ENCODE measurements at regions not wholly inside any gene's neighbourhood (a gene's known extent, or its start where the extent isn't known, plus 50 kb on each side); places are given as distances from the start of the nearest gene placed in this dataset.

GRCh38 chr2:61705625-61706024 is 148.2 kb downstream of the FAM161A start:
- no peak overlapping the region for H2BK120ac ChIP-seq (replicated peaks; ENCODE audit: low read depth, low read length)
- H3K23me2 ChIP-seq (ENCODE audit: low read depth, low read length): no peaks in the 10 kb centered on the region
- no peak overlapping the region for H4K91ac ChIP-seq (replicated peaks; ENCODE audit: insufficient read length, low read length)
- no peak overlapping the region for H4K8ac ChIP-seq (ENCODE audit: extremely low read depth, insufficient read depth, low read length)
- no peaks in the 10 kb centered on the region for H3K36me3 ChIP-seq (ENCODE audit: control insufficient read depth in 2 of 4, insufficient read depth in 4 of 4, low read length in 3 of 4)
- no peaks in the 10 kb centered on the region for H3K79me2 ChIP-seq (ENCODE audit: control insufficient read depth in 1 of 2, insufficient read depth in 2 of 2, low read length in 2 of 2)
- CTCF ChIA-PET (ENCODE audit: partially characterized antibody): no interaction called here
- no peaks in the 10 kb centered on the region; a peak in 1 of 7 replicates for H3K27me3 ChIP-seq (replicated peaks in 1 of 4; ENCODE audit: control insufficient read depth in 3 of 4, extremely low read depth in 1 of 4, insufficient read depth in 3 of 4, low read length in 3 of 4)
- no peak overlapping the region for H2AFZ ChIP-seq (ENCODE audit: low read length)
- WGBS, 2 experiments (ENCODE audit: extremely low coverage in 1 of 2, insufficient coverage in 1 of 2, insufficient read length in 1 of 2, insufficient replicate concordance in 2 of 2, low coverage in 1 of 2, low lambda C conversion rate in 2 of 2, missing lambda C conversion rate in 1 of 2): 87% methylated on average over 5 of the region's 5 CpGs; no CpG with 5 or more reads in 1 of the 2 experiments
- H4K5ac ChIP-seq (ENCODE audit: insufficient read length, low read depth, low read length): no peak overlapping the region
- H3K79me1 ChIP-seq (ENCODE audit: low read depth, low read length): no peaks in the 10 kb centered on the region
- POLR2A ChIA-PET (ENCODE audit: partially characterized antibody): no interaction called here
- no peak overlapping the region for H3K27ac ChIP-seq (ENCODE audit: low read depth, low read length)
- H4K20me1 ChIP-seq (replicated peaks in 1 of 2; ENCODE audit: control insufficient read depth in 1 of 2, insufficient read depth in 2 of 2, low read length in 2 of 2): no peaks in the 10 kb centered on the region
- DNase-seq (ENCODE audit: low read depth in 1 of 2, low spot score in 2 of 2) (no peak), FAIRE-seq (no peak)
- no peak overlapping the region for H3K14ac ChIP-seq (ENCODE audit: insufficient read length)
- no peaks in the 10 kb centered on the region; a peak in 1 of 4 replicates for H3K9me3 ChIP-seq (ENCODE audit: insufficient read depth in 2 of 2, low read depth in 1 of 2, low read length in 1 of 2)
- H2AK5ac ChIP-seq (ENCODE audit: low read depth, low read length): no peak overlapping the region
- no peak overlapping the region for H3K4me2 ChIP-seq (ENCODE audit: insufficient read depth in 1 of 2, low read depth in 2 of 2, low read length in 2 of 2)
- no peak overlapping the region; the same call in 1 of the 2 replicates for H2BK12ac ChIP-seq (ENCODE audit: low read depth, low read length)
- no peak overlapping the region for H3K4ac ChIP-seq (replicated peaks; ENCODE audit: insufficient read length, low read depth, low read length)
- H3K56ac ChIP-seq (replicated peaks; ENCODE audit: insufficient read length, low read depth, low read length): no peak overlapping the region
- H3K4me1 ChIP-seq (replicated peaks in 1 of 4; ENCODE audit: control insufficient read depth in 3 of 4, insufficient read depth in 4 of 4, low read length in 3 of 4): no peaks in the 10 kb centered on the region
- H2BK20ac ChIP-seq (ENCODE audit: low read length): no peak overlapping the region
- no peak overlapping the region for H3K4me3 ChIP-seq (ENCODE audit: extremely low read depth in 1 of 4, insufficient read depth in 2 of 4, low read depth in 3 of 4, low read length in 4 of 4)
- no peak overlapping the region for H3K18ac ChIP-seq (ENCODE audit: extremely low read depth, low read length)
- H3K9ac ChIP-seq (replicated peaks in 1 of 4; ENCODE audit: extremely low read depth in 1 of 4, low read depth in 3 of 4, low read length in 3 of 4): no peak overlapping the region
- H2BK15ac ChIP-seq (ENCODE audit: low read length): no peak overlapping the region
- no peak overlapping the region for H3K23ac ChIP-seq (ENCODE audit: insufficient read length)
- no peak overlapping the region for H2BK5ac ChIP-seq (ENCODE audit: low read depth, low read length)
- TF ChIP-seq HDAC6 (IDR thresholded peaks at IDR 0.05; ENCODE audit: low read depth, low read length): no peak
- TF ChIP-seq TEAD4 (IDR thresholded peaks at IDR 0.05; ENCODE audit: low read depth, low read length): no peak
- no peak for TF ChIP-seq ASH2L (IDR thresholded peaks at IDR 0.05; ENCODE audit: low read length)
- TF ChIP-seq TBP (IDR thresholded peaks at IDR 0.05; ENCODE audit: low read depth, low read length): no peak
- no peak for TF ChIP-seq GABPA (IDR thresholded peaks at IDR 0.05; ENCODE audit: borderline replicate concordance, insufficient read depth, low read length)
- TF ChIP-seq FOSL1 (IDR thresholded peaks at IDR 0.05; ENCODE audit: insufficient read depth, low read depth, low read length): no peak
- TF ChIP-seq CTCF (IDR thresholded peaks at IDR 0.05; ENCODE audit: control extremely low read depth in 1 of 3, insufficient read depth in 1 of 3, low read depth in 1 of 3, low read length in 3 of 3): no peak
- no peak for TF ChIP-seq CBX5 (IDR thresholded peaks at IDR 0.05; ENCODE audit: low read depth, low read length)
- TF ChIP-seq RFX5 (IDR thresholded peaks at IDR 0.05; ENCODE audit: borderline replicate concordance, low read depth, low read length): no peak
- TF ChIP-seq ZNF274 (IDR thresholded peaks at IDR 0.05; ENCODE audit: borderline replicate concordance, extremely low read depth, low read length): no peak
- TF ChIP-seq CREB1 (IDR thresholded peaks at IDR 0.05): no peak
- TF ChIP-seq POLR2A (IDR thresholded peaks at IDR 0.05; ENCODE audit: control extremely low read depth in 1 of 2, low read depth in 2 of 2, low read length in 2 of 2): no peak
- no peak for TF ChIP-seq POLR2AphosphoS5 (IDR thresholded peaks at IDR 0.05; ENCODE audit: low read depth, low read length)
- no peak for TF ChIP-seq EGR1 (IDR thresholded peaks at IDR 0.05; ENCODE audit: borderline replicate concordance, low read depth, low read length)

All from H1 (cell line).